Thoracic aorta (tissue), 2 donors: ENCODE measurements at regions not wholly inside any gene's neighbourhood (a gene's known extent, or its start where the extent isn't known, plus 50 kb on each side); places are given as distances from the start of the nearest gene placed in this dataset.

Experiments
- ATAC-seq: fragments of 150-250 bp; one replicate; pipeline ENCODE4 v1.8.0; 2017; ENCODE audit warnings: low read depth; ENCODE audit not compliant: insufficient number of reproducible peaks, low FRiP score
- DNase-seq: peaks from one replicate; pipeline ENCODE4 v3.0.0-alpha.2; 2020; ENCODE audit warnings: low spot score
- H3K27ac ChIP-seq, 2 donors: fragments of 200-600 bp; sonication (generic); 1 replicate in 1 of 2; 2 replicates in 1 of 2; pipeline ENCODE4 v1.5.1; 2016; ENCODE audit warnings: mild to moderate bottlenecking in 2 of 2, moderate library complexity in 2 of 2
- H3K27me3 ChIP-seq: fragments of 200-600 bp; sonication (generic); replicated peaks from 2 replicates; pipeline ENCODE4 v1.6.0; 2016; ENCODE audit warnings: mild to moderate bottlenecking; ENCODE audit not compliant: insufficient read depth
- H3K36me3 ChIP-seq: fragments of 200-600 bp; sonication (generic); one replicate; pipeline ENCODE4 v1.5.1; 2016
- H3K4me1 ChIP-seq, 2 donors: fragments of 200-600 bp; sonication (generic); 1 replicate in 1 of 2; 2 replicates in 1 of 2; pipeline versions ENCODE4 v1.5.1 to v1.6.0; 2016; ENCODE audit warnings: low read depth in 2 of 2, mild to moderate bottlenecking in 1 of 2; ENCODE audit not compliant: control insufficient read depth in 1 of 2
- H3K4me3 ChIP-seq: fragments of 200-600 bp; sonication (generic); 2 replicates; pipeline ENCODE4 v1.5.1; 2016; ENCODE audit warnings: mild to moderate bottlenecking
- H3K9me3 ChIP-seq: fragments of 200-600 bp; sonication (generic); 2 replicates; pipeline ENCODE4 v1.5.1; 2016
- TF ChIP-seq, protein P1 (sequence below): fragments of 200-600 bp; sonication (generic); IDR thresholded peaks from one replicate; pipeline ENCODE4 v1.5.1; 2019; ENCODE audit warnings: antibody characterized with exemption

DNA sequence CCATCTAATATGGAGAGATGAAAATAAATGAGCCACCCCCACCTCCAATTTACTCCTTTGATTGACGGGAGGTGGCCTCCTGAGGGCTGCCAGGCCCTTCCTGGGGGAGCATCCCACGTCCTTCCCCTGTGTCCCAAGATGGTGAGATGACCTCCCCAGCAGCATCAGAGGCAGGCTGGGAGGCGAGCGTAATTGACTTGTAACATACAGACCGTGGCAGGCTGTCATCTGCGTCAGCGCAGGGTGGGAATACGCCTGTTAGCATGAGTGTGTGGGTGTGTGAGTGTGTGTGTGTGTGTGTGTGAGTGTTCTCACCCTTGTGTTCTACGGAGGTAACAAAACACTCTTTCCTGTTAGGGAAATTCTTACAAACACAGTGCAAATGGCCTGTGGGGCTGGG is 156.9 kb upstream of the CIBAR2 start:
- DNase-seq = no peak
- no peak for ATAC-seq
- no peaks in the 10 kb centered on the region for H3K27me3 ChIP-seq
- no peak overlapping the region for H3K4me3 ChIP-seq
- H3K27ac ChIP-seq = no peak overlapping the region
- H3K36me3 ChIP-seq = no peaks in the 10 kb centered on the region
- no peaks in the 10 kb centered on the region for H3K4me1 ChIP-seq
- TF ChIP-seq, protein P1, sequence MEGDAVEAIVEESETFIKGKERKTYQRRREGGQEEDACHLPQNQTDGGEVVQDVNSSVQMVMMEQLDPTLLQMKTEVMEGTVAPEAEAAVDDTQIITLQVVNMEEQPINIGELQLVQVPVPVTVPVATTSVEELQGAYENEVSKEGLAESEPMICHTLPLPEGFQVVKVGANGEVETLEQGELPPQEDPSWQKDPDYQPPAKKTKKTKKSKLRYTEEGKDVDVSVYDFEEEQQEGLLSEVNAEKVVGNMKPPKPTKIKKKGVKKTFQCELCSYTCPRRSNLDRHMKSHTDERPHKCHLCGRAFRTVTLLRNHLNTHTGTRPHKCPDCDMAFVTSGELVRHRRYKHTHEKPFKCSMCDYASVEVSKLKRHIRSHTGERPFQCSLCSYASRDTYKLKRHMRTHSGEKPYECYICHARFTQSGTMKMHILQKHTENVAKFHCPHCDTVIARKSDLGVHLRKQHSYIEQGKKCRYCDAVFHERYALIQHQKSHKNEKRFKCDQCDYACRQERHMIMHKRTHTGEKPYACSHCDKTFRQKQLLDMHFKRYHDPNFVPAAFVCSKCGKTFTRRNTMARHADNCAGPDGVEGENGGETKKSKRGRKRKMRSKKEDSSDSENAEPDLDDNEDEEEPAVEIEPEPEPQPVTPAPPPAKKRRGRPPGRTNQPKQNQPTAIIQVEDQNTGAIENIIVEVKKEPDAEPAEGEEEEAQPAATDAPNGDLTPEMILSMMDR = no peak
- no peaks in the 10 kb centered on the region for H3K9me3 ChIP-seq

DNA sequence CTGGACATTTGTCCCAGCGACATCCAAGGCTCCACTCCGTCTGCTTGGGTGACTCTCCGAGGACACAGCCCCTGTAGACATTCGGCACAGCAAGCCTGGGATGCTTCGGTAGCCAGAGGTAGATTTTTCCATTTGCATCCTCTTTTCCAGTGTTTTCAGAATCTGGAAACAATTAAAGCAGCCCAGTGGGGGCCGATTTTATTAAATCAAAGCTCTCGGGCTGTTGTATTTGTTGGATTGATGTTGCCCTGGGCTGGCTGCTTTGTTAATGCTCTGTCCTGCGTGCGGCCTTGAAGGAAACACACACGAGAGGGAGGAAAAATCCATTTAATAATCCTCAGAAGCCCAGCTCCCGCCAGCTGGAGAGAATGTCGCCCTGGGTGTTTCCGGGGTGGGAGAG is 158.1 kb upstream of the CIBAR2 start:
- H3K4me3 ChIP-seq = no peak overlapping the region

DNA sequence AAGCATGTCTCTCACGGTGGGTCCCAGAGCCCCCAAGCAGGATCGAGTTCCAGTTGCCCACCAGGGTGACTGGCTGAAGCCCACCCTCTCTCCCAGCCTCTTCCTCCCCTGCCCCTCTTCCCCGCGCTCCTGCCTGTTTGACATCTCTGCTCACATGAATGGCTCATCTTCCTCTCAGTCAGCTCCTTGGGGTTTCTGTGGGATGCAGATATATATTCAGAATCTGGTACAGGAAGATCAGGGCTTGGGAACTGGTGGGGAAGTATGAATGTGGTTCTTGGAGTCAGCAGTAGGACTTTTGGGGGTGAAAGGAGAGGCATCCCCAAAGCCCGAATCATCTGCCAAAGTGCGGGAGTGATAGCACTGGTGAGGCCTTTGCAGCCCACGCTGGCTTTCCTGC is 158.9 kb upstream of the CIBAR2 start:
- DNase-seq (no peak), ATAC-seq (no peak)
- H3K27ac ChIP-seq = no peak overlapping the region
- no peaks in the 10 kb centered on the region for H3K27me3 ChIP-seq
- TF ChIP-seq, protein P1 = no peak
- H3K9me3 ChIP-seq = no peaks in the 10 kb centered on the region
- H3K36me3 ChIP-seq = no peaks in the 10 kb centered on the region
- H3K4me1 ChIP-seq = no peaks in the 10 kb centered on the region
- H3K4me3 ChIP-seq = no peak overlapping the region

More for the DNA sequence above, 158.1 kb upstream of the CIBAR2 start:
- no peaks in the 10 kb centered on the region for H3K36me3 ChIP-seq
- no peak for DNase-seq
- no peaks in the 10 kb centered on the region for H3K9me3 ChIP-seq
- ATAC-seq = no peak
- no peak overlapping the region for H3K27ac ChIP-seq
- H3K4me1 ChIP-seq = no peaks in the 10 kb centered on the region
- TF ChIP-seq, protein P1 = no peak
- no peaks in the 10 kb centered on the region for H3K27me3 ChIP-seq

DNA sequence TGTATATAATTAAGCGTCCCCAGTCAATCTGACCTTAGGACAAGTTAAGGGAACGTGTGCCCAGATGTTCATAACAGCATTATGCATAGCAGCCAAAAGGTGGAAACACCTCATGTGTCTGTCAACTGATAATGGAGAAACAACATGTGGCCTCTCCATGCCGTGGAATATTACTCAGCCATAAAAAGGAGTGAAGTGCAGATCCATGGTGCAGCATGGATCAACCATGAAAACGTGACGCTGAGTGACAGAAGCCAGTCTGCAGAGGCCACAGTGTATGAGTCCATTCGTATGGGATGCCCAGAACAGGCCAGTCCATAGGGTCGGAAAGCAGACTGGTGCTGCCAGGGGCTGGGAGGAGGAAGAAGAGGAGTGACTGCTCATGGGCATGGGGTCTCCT is 161.0 kb upstream of the CIBAR2 start:
- no peaks in the 10 kb centered on the region for H3K4me1 ChIP-seq
- H3K36me3 ChIP-seq = no peaks in the 10 kb centered on the region
- no peak overlapping the region for H3K4me3 ChIP-seq
- no peaks in the 10 kb centered on the region for H3K9me3 ChIP-seq
- H3K27me3 ChIP-seq = no peaks in the 10 kb centered on the region
- TF ChIP-seq, protein P1 = no peak
- no peak for DNase-seq
- H3K27ac ChIP-seq = no peak overlapping the region
- ATAC-seq = no peak

DNA sequence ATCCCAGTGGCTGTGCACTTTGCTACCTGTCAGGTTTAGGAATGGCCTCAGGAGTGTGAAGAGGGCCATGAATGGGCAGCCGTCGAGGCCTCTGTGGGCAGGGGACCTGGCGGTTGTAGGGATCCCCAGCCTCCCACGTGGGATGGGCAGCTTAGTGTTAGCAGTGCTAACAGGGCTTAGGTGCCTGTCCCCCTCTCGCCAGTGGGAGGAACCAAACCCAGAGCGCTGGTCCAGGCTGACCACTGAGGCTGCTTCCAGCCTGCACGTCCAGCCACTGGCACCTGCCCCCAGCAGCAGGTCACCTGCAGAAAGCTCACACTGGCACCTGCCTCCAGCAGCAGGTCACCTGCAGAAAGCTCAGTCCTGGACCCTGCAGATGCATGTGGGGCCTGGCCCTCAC is 162.2 kb upstream of the CIBAR2 start:
- ATAC-seq (no peak), DNase-seq (no peak)
- Histone ChIP-seq H3K9me3 (no peaks in the 10 kb centered on the region), H3K27ac (no peak overlapping the region), H3K27me3 (no peaks in the 10 kb centered on the region), H3K4me1 (no peaks in the 10 kb centered on the region), H3K4me3 (no peak overlapping the region), H3K36me3 (no peaks in the 10 kb centered on the region)
- TF ChIP-seq, protein P1 = no peak
